ENCODE measurements at regions not wholly inside any gene's neighbourhood (a gene's known extent, or its start where the extent isn't known, plus 50 kb on each side); places are given as distances from the start of the nearest gene placed in this dataset.

DNA sequence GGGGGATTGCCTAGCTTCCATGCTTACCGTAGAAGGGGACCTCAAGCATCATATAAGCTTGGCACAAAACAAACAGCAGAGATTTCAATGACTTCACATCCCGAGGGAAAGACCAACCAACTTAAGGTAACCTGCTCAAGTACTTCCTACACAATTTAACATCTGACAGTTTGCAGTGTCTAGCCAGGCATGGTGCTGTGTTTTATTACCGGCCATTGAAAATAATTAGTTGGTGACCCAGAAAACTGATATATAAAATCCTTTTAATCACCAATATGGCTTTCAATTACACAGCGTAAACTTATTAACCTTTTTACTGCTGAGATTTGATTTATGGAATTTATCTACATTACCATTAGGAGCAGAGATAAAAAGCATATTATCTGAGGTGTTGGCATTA, 268.3 kb downstream of the ARRDC4 start:
- H3K9ac ChIP-seq (ENCODE audit: low read depth, low read length, poor library complexity, severe bottlenecking), result no peak overlapping the region
- no peaks in the 10 kb centered on the region for H3K27me3 ChIP-seq (ENCODE audit: insufficient read depth, low read length, poor library complexity, severe bottlenecking)
- TF ChIP-seq EZH2phosphoT487 (IDR thresholded peaks at IDR 0.05; ENCODE audit: borderline replicate concordance), result no peak
- TF ChIP-seq, protein P1, sequence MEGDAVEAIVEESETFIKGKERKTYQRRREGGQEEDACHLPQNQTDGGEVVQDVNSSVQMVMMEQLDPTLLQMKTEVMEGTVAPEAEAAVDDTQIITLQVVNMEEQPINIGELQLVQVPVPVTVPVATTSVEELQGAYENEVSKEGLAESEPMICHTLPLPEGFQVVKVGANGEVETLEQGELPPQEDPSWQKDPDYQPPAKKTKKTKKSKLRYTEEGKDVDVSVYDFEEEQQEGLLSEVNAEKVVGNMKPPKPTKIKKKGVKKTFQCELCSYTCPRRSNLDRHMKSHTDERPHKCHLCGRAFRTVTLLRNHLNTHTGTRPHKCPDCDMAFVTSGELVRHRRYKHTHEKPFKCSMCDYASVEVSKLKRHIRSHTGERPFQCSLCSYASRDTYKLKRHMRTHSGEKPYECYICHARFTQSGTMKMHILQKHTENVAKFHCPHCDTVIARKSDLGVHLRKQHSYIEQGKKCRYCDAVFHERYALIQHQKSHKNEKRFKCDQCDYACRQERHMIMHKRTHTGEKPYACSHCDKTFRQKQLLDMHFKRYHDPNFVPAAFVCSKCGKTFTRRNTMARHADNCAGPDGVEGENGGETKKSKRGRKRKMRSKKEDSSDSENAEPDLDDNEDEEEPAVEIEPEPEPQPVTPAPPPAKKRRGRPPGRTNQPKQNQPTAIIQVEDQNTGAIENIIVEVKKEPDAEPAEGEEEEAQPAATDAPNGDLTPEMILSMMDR (conservative IDR thresholded peaks at IDR 0.05; ENCODE audit: low read length), result no peak

GRCh38 chr15:98230975-98231374, 270.5 kb downstream of the ARRDC4 start:
- no peaks in the 10 kb centered on the region for H4K20me1 ChIP-seq (ENCODE audit: insufficient read depth, low read length, poor library complexity, severe bottlenecking)
- no peaks in the 10 kb centered on the region for H3K79me2 ChIP-seq (ENCODE audit: insufficient read depth, low read length)
- H3K9ac ChIP-seq (ENCODE audit: low read depth, low read length, poor library complexity, severe bottlenecking), result no peak overlapping the region
- H3K4me3 ChIP-seq (ENCODE audit: low read length, poor library complexity, severe bottlenecking), result no peak overlapping the region
- no peaks in the 10 kb centered on the region for H3K9me3 ChIP-seq (ENCODE audit: insufficient read depth, low read depth, low read length)
- no peak overlapping the region for H2AFZ ChIP-seq (ENCODE audit: low read length)
- H3K4me1 ChIP-seq (ENCODE audit: insufficient read depth, low read length, poor library complexity, severe bottlenecking), result no peaks in the 10 kb centered on the region
- no peaks in the 10 kb centered on the region for H3F3A ChIP-seq (ENCODE audit: low read depth)
- TF ChIP-seq EZH2phosphoT487 (IDR thresholded peaks at IDR 0.05; ENCODE audit: borderline replicate concordance), result no peak
- TF ChIP-seq, protein P1 (conservative IDR thresholded peaks at IDR 0.05; ENCODE audit: low read length), result no peak
- H3K36me3 ChIP-seq (ENCODE audit: insufficient read depth, low read length), result no peaks in the 10 kb centered on the region
- H3K4me2 ChIP-seq (ENCODE audit: low read depth, low read length, poor library complexity, severe bottlenecking), result no peak overlapping the region
- H3K27me3 ChIP-seq (ENCODE audit: insufficient read depth, low read length, poor library complexity, severe bottlenecking), result no peaks in the 10 kb centered on the region
- 0 out of 2 replicates have a peak, but pooled peaks cover 4% of the 10 kb centered on the region for H3K9me2 ChIP-seq (replicated peaks; ENCODE audit: low read depth, low read length)

More for the DNA sequence above, 268.3 kb downstream of the ARRDC4 start:
- H2AFZ ChIP-seq (ENCODE audit: low read length), result no peak overlapping the region
- H3K4me2 ChIP-seq (ENCODE audit: low read depth, low read length, poor library complexity, severe bottlenecking), result no peak overlapping the region
- no peaks in the 10 kb centered on the region for H3K79me2 ChIP-seq (ENCODE audit: insufficient read depth, low read length)
- H3F3A ChIP-seq (ENCODE audit: low read depth), result no peaks in the 10 kb centered on the region
- H3K4me3 ChIP-seq (ENCODE audit: low read length, poor library complexity, severe bottlenecking), result no peak overlapping the region
- H4K20me1 ChIP-seq (ENCODE audit: insufficient read depth, low read length, poor library complexity, severe bottlenecking), result no peaks in the 10 kb centered on the region
- no peaks in the 10 kb centered on the region for H3K4me1 ChIP-seq (ENCODE audit: insufficient read depth, low read length, poor library complexity, severe bottlenecking)
- no peaks in the 10 kb centered on the region for H3K9me3 ChIP-seq (ENCODE audit: insufficient read depth, low read depth, low read length)
- no peaks in the 10 kb centered on the region for H3K9me2 ChIP-seq (replicated peaks; ENCODE audit: low read depth, low read length)
- no peaks in the 10 kb centered on the region for H3K36me3 ChIP-seq (ENCODE audit: insufficient read depth, low read length)

GRCh38 chr15:98231696-98232440, 271.4 kb downstream of the ARRDC4 start:
- H3F3A ChIP-seq (ENCODE audit: low read depth), result no peaks in the 10 kb centered on the region
- H3K9ac ChIP-seq (ENCODE audit: low read depth, low read length, poor library complexity, severe bottlenecking), result no peak overlapping the region
- TF ChIP-seq, protein P1 (conservative IDR thresholded peaks at IDR 0.05; ENCODE audit: low read length), result no peak
- TF ChIP-seq EZH2phosphoT487 (IDR thresholded peaks at IDR 0.05; ENCODE audit: borderline replicate concordance), result no peak
- no peaks in the 10 kb centered on the region for H3K27me3 ChIP-seq (ENCODE audit: insufficient read depth, low read length, poor library complexity, severe bottlenecking)
- 0 out of 2 replicates have a peak, but pooled peaks cover 4% of the 10 kb centered on the region for H3K9me2 ChIP-seq (replicated peaks; ENCODE audit: low read depth, low read length)
- no peaks in the 10 kb centered on the region for H3K79me2 ChIP-seq (ENCODE audit: insufficient read depth, low read length)
- H3K36me3 ChIP-seq (ENCODE audit: insufficient read depth, low read length), result no peaks in the 10 kb centered on the region
- H3K9me3 ChIP-seq (ENCODE audit: insufficient read depth, low read depth, low read length), result no peaks in the 10 kb centered on the region
- H2AFZ ChIP-seq (ENCODE audit: low read length), result no peak overlapping the region
- H3K4me1 ChIP-seq (ENCODE audit: insufficient read depth, low read length, poor library complexity, severe bottlenecking), result no peaks in the 10 kb centered on the region
- no peak overlapping the region for H3K4me2 ChIP-seq (ENCODE audit: low read depth, low read length, poor library complexity, severe bottlenecking)
- H3K4me3 ChIP-seq (ENCODE audit: low read length, poor library complexity, severe bottlenecking), result no peak overlapping the region
- H4K20me1 ChIP-seq (ENCODE audit: insufficient read depth, low read length, poor library complexity, severe bottlenecking), result no peaks in the 10 kb centered on the region

Measured in Loucy (cell line).